ENCODE measurements at regions not wholly inside any gene's neighbourhood (a gene's known extent, or its start where the extent isn't known, plus 50 kb on each side); places are given as distances from the start of the nearest gene placed in this dataset.

DNA sequence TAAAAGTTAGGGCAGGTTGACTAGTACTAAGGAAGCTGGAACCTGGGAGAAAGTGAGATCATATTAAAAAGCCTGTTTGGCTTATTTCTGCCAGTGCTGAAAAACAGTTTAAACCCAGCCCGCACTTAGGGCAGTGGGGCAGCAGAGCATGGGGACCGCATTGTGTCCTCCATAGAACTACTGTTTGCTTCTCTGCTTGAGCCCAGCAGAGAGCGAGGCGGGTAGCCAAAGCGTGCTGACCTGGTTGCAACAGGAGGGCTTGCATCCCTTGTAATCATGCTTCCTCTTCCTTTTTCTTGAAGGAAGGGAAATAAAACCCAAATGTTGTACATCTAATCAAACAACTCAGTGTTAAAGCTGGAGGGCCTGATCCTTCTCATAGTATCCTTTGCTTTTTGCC is 82.5 kb upstream of the HOXC13 start:
- no peaks in the 10 kb centered on the region for H3K4me1 ChIP-seq (ENCODE audit: low read depth, poor library complexity, severe bottlenecking)
- no peaks in the 10 kb centered on the region for H3K79me2 ChIP-seq (ENCODE audit: insufficient read depth, low read depth)
- H2AFZ ChIP-seq (ENCODE audit: low read depth): no peak overlapping the region
- TF ChIP-seq, protein P1, sequence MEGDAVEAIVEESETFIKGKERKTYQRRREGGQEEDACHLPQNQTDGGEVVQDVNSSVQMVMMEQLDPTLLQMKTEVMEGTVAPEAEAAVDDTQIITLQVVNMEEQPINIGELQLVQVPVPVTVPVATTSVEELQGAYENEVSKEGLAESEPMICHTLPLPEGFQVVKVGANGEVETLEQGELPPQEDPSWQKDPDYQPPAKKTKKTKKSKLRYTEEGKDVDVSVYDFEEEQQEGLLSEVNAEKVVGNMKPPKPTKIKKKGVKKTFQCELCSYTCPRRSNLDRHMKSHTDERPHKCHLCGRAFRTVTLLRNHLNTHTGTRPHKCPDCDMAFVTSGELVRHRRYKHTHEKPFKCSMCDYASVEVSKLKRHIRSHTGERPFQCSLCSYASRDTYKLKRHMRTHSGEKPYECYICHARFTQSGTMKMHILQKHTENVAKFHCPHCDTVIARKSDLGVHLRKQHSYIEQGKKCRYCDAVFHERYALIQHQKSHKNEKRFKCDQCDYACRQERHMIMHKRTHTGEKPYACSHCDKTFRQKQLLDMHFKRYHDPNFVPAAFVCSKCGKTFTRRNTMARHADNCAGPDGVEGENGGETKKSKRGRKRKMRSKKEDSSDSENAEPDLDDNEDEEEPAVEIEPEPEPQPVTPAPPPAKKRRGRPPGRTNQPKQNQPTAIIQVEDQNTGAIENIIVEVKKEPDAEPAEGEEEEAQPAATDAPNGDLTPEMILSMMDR (conservative IDR thresholded peaks at IDR 0.05; ENCODE audit: low read depth, low read length): no peak
- no peaks in the 10 kb centered on the region for H3K27me3 ChIP-seq (ENCODE audit: insufficient read depth, low read depth)
- no peak overlapping the region for H3K27ac ChIP-seq
- no peak overlapping the region for H3K4me3 ChIP-seq (IDR thresholded peaks at IDR 0.05; ENCODE audit: insufficient read depth, low read depth, low read length)
- no peaks in the 10 kb centered on the region for H3K36me3 ChIP-seq (ENCODE audit: insufficient read depth)
- H4K20me1 ChIP-seq (ENCODE audit: insufficient read depth): no peaks in the 10 kb centered on the region
- H3K4me2 ChIP-seq: no peak overlapping the region
- no peak overlapping the region for H3K9ac ChIP-seq

DNA sequence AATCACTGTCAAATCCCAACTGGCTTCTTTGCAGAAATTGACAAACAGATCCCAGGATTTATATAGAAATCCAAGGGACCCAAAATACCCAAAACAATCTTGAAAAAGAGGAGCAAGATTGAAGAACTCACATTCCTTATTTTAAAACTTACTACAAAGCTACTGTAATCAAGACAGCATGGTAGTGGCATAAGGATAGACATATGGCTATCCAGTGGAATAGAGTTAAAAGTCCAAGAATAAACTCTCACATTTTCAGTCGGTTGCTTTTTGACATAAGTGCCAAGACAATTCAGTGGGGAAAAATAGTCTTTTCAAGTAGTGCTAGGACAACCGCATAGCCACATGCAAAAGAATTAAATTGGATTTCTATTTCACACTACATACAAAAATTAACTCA is 81.0 kb upstream of the HOXC13 start:
- H3K27me3 ChIP-seq (ENCODE audit: insufficient read depth, low read depth): no peaks in the 10 kb centered on the region
- no peaks in the 10 kb centered on the region for H4K20me1 ChIP-seq (ENCODE audit: insufficient read depth)
- no peaks in the 10 kb centered on the region for H3K79me2 ChIP-seq (ENCODE audit: insufficient read depth, low read depth)
- no peak overlapping the region for H3K27ac ChIP-seq
- no peak overlapping the region for H3K9ac ChIP-seq
- no peaks in the 10 kb centered on the region for H3K4me1 ChIP-seq (ENCODE audit: low read depth, poor library complexity, severe bottlenecking)
- no peaks in the 10 kb centered on the region for H3K36me3 ChIP-seq (ENCODE audit: insufficient read depth)
- H2AFZ ChIP-seq (ENCODE audit: low read depth): no peak overlapping the region
- H3K4me3 ChIP-seq (IDR thresholded peaks at IDR 0.05; ENCODE audit: insufficient read depth, low read depth, low read length): no peak overlapping the region
- no peak overlapping the region for H3K4me2 ChIP-seq
- TF ChIP-seq, protein P1 (conservative IDR thresholded peaks at IDR 0.05; ENCODE audit: low read depth, low read length): no peak

DNA sequence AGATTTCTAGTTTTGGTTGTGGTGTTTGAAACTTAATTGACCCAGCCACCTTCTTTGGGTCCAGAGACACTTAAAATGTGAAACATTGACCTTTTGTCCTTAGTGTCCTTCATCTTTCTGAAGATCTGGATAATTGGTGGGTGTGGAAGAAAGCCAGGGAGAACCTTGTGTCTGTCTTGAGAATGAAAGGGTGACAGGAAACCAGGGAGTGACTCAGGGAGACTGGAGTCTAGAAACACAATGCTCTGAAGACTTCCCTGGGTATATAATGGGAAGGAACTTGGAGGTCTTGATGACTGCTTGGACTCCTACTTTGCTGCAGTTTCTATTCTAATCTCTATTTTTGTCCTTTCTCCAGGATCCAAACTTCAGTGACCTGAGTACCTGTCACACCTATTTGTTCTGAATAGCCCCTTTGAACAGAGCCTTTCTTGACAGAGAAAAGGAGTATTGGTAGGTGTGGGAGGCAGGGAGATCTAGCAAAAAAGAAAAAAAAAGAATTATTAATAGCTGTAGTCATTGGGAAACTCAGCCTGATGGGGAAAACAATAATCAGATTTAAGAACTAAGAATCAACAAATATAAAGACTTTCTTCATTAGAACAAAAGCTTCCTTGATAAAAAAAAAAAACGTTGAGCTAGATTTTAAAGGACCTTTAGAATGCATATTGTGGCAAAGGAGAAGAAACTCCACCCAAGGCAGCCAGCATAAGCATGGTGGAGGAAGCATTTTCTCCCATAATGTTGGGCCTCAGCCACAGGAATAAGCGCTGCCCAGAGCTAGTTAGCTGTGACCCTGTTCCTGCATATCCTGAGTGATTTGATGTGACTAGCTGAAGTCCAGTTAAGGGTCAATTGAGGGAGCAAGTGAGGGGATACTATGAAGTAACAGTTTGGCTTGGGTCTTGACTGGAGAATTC is 77.9 kb upstream of the HOXC13 start:
- H3K4me3 ChIP-seq (IDR thresholded peaks at IDR 0.05; ENCODE audit: insufficient read depth, low read depth, low read length): no peak overlapping the region
- no peaks in the 10 kb centered on the region for H3K4me1 ChIP-seq (ENCODE audit: low read depth, poor library complexity, severe bottlenecking)
- no peak overlapping the region for H2AFZ ChIP-seq (ENCODE audit: low read depth)
- no peak overlapping the region for H3K9ac ChIP-seq
- no peaks in the 10 kb centered on the region for H3K79me2 ChIP-seq (ENCODE audit: insufficient read depth, low read depth)
- no peak overlapping the region for H3K27ac ChIP-seq
- H4K20me1 ChIP-seq (ENCODE audit: insufficient read depth): no peaks in the 10 kb centered on the region
- no peak overlapping the region for H3K4me2 ChIP-seq
- H3K27me3 ChIP-seq (ENCODE audit: insufficient read depth, low read depth): no peaks in the 10 kb centered on the region
- no peaks in the 10 kb centered on the region for H3K36me3 ChIP-seq (ENCODE audit: insufficient read depth)
- TF ChIP-seq, protein P1 (conservative IDR thresholded peaks at IDR 0.05; ENCODE audit: low read depth, low read length): no peak

DNA sequence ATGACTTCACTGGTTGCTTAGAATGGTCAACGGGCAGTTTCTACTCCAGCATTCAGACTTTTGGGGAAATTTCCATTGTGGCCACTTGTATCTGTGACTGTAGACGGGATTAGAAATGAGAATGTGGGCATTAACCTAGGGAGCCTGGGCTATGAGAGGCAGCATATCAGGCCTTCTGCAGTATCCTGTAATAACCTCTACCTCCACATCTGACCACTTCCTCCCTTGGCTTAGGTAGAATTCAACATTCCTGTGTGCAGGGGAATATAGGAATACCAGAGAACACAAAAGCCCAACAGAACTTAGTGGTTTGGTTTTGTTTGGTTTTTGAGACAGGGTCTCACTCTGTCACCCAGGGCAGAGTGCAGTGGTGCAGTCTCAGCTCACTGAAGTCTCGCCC is 76.4 kb upstream of the HOXC13 start:
- Histone ChIP-seq H3K36me3 (ENCODE audit: insufficient read depth) (no peaks in the 10 kb centered on the region), H3K4me2 (no peak overlapping the region), H3K27ac (no peak overlapping the region), H3K4me3 (IDR thresholded peaks at IDR 0.05; ENCODE audit: insufficient read depth, low read depth, low read length) (no peak overlapping the region), H3K79me2 (ENCODE audit: insufficient read depth, low read depth) (no peaks in the 10 kb centered on the region), H2AFZ (ENCODE audit: low read depth) (no peak overlapping the region), H3K9ac (no peak overlapping the region), H3K27me3 (ENCODE audit: insufficient read depth, low read depth) (no peaks in the 10 kb centered on the region), H4K20me1 (ENCODE audit: insufficient read depth) (no peaks in the 10 kb centered on the region), H3K4me1 (ENCODE audit: low read depth, poor library complexity, severe bottlenecking) (no peaks in the 10 kb centered on the region)
- TF ChIP-seq, protein P1 (conservative IDR thresholded peaks at IDR 0.05; ENCODE audit: low read depth, low read length): no peak
